Stimulated activated CD8-positive, alpha-beta memory T cell treated with anti-CD3 and anti-CD28 coated beads, Interleukin-15, amount 100 ng/mL, for 4 hours (primary cell): ENCODE measurements at regions not wholly inside any gene's neighbourhood (a gene's known extent, or its start where the extent isn't known, plus 50 kb on each side); places are given as distances from the start of the nearest gene placed in this dataset.
A peak's percentile ranks its signal among the peaks of the same experiment; 100 is the strongest.

Experiments
- DNase-seq, 2 donors: peaks; one replicate each; pipeline ENCODE4 v3.0.0-alpha.2; 2020; ENCODE audit warnings: low read depth in 2 of 2

GRCh38 chr6:26149240-26149639, 62.0 kb downstream of the HFE start:
- DNase-seq: no peak

- no peak for DNase-seq
These were observed 65.2 kb downstream of the HFE start for GRCh38 chr6:26152226-26153101.

GRCh38 chr6:26155061-26155930, 68.1 kb downstream of the HFE start:
- DNase-seq: no peak

- DNase-seq: peak; percentile 53 to 63
These were observed 69.0 kb downstream of the HFE start for GRCh38 chr6:26156105-26156849.

- DNase-seq: peak in 1 of 2 donors; percentile 23
These were observed 69.6 kb downstream of the HFE start for GRCh38 chr6:26156850-26157250.

GRCh38 chr6:26157251-26158075, 70.2 kb downstream of the HFE start:
- DNase-seq: peak in 1 of 2 donors; percentile 14

- peak; percentile 32 to 71 for DNase-seq
These were observed 70.9 kb downstream of the HFE start for GRCh38 chr6:26158076-26158580.

- peak in 1 of 2 donors; percentile 17 for DNase-seq
These were observed 71.5 kb downstream of the HFE start for GRCh38 chr6:26158581-26159356.

- no peak for DNase-seq
These were observed 72.4 kb downstream of the HFE start for GRCh38 chr6:26159357-26160273.

- no peak for DNase-seq
These were observed 74.1 kb downstream of the HFE start for GRCh38 chr6:26161322-26161721.

GRCh38 chr6:26162399-26162798, 75.2 kb downstream of the HFE start:
- no peak for DNase-seq

GRCh38 chr6:26163427-26164119, 76.3 kb downstream of the HFE start:
- no peak for DNase-seq

GRCh38 chr6:26164120-26164505, 76.9 kb downstream of the HFE start:
- DNase-seq: no peak

GRCh38 chr6:26165261-26165790, 78.1 kb downstream of the HFE start:
- DNase-seq: no peak

- DNase-seq: no peak
These were observed 83.0 kb downstream of the HFE start for GRCh38 chr6:26170181-26170580.

- no peak for DNase-seq
These were observed 84.0 kb downstream of the HFE start for GRCh38 chr6:26170951-26171841.

GRCh38 chr6:26172608-26172968, 85.4 kb downstream of the HFE start:
- no peak for DNase-seq
